GM23338 (cell line): ENCODE measurements at regions not wholly inside any gene's neighbourhood (a gene's known extent, or its start where the extent isn't known, plus 50 kb on each side); places are given as distances from the start of the nearest gene placed in this dataset.

Source experiments
- ATAC-seq: fragments of 200-7000 bp; cut with Tn5 transposase; 3 replicates; pipeline ENCODE4 v1.9.1; 2020
- DNase-seq: peaks from one replicate; pipeline ENCODE4 v3.0.0-alpha.2; 2015; ENCODE audit warnings: low spot score
- H2AFZ ChIP-seq: fragments of 200-600 bp; sonication (generic); 2 replicates; pipeline ENCODE4 v1.8.0; 2016; ENCODE audit warnings: antibody characterized with exemption, mild to moderate bottlenecking, moderate library complexity
- H3F3A ChIP-seq: fragments of 200-600 bp; sonication (generic); replicated peaks from 2 replicates; pipeline ENCODE4 v1.8.0; 2017; ENCODE audit warnings: antibody characterized with exemption, mixed run types, low read depth
- H3K27ac ChIP-seq: fragments of 200-600 bp; sonication (generic); 2 replicates; pipeline ENCODE4 v1.6.1; 2016; ENCODE audit warnings: low read depth
- H3K27me3 ChIP-seq: fragments of 200-600 bp; sonication (generic); 2 replicates; pipeline ENCODE4 v1.8.0; 2016; ENCODE audit warnings: mild to moderate bottlenecking, mixed run types, moderate library complexity; ENCODE audit not compliant: insufficient read depth
- H3K36me3 ChIP-seq: fragments of 200-600 bp; sonication (generic); 2 replicates; pipeline ENCODE4 v1.8.0; 2016; ENCODE audit warnings: mild to moderate bottlenecking; ENCODE audit not compliant: insufficient read depth
- H3K4me1 ChIP-seq: fragments of 200-600 bp; sonication (generic); 2 replicates; pipeline ENCODE4 v1.8.0; 2016; ENCODE audit warnings: mild to moderate bottlenecking, moderate library complexity; ENCODE audit not compliant: insufficient read depth
- H3K4me2 ChIP-seq: fragments of 200-600 bp; sonication (generic); 2 replicates; pipeline ENCODE4 v1.7.1; 2017; ENCODE audit warnings: mixed run types
- H3K4me3 ChIP-seq: fragments of 200-600 bp; sonication (generic); 2 replicates; pipeline ENCODE4 v1.6.1; 2016; ENCODE audit warnings: mixed run types
- H3K79me2 ChIP-seq: fragments of 200-600 bp; sonication (generic); replicated peaks from 2 replicates; pipeline ENCODE4 v1.8.0; 2017; ENCODE audit warnings: mild to moderate bottlenecking; ENCODE audit not compliant: insufficient read depth
- H3K9me2 ChIP-seq: fragments of 200-600 bp; sonication (generic); 2 replicates; pipeline ENCODE4 v1.8.0; 2017; ENCODE audit not compliant: insufficient read depth
- H4K20me1 ChIP-seq: fragments of 200-600 bp; sonication (generic); replicated peaks from 2 replicates; pipeline ENCODE4 v1.8.0; 2017; ENCODE audit warnings: mild to moderate bottlenecking; ENCODE audit not compliant: insufficient read depth
- H3K27ac Mint-ChIP-seq: 2 replicates; pipeline ENCODE4 v1.8.0; 2020; ENCODE audit warnings: inconsistent platforms, mild to moderate bottlenecking, moderate library complexity, mixed read lengths
- H3K27me3 Mint-ChIP-seq: 3 replicates; pipeline ENCODE4 v1.8.0; 2022; ENCODE audit warnings: low read depth, mild to moderate bottlenecking, moderate library complexity, mixed read lengths, inconsistent platforms; ENCODE audit not compliant: insufficient read depth, poor library complexity
- H3K36me3 Mint-ChIP-seq: 3 replicates; pipeline ENCODE4 v1.8.0; 2021; ENCODE audit warnings: low read depth, mild to moderate bottlenecking, inconsistent platforms, moderate library complexity, mixed read lengths
- H3K4me1 Mint-ChIP-seq: 3 replicates; pipeline ENCODE4 v1.8.0; 2020; ENCODE audit warnings: mild to moderate bottlenecking, inconsistent platforms, mixed read lengths
- H3K4me3 Mint-ChIP-seq: 3 replicates; pipeline ENCODE4 v1.8.0; 2021; ENCODE audit warnings: moderate library complexity, mild to moderate bottlenecking, inconsistent platforms, mixed read lengths
- H3K9me3 Mint-ChIP-seq: 3 replicates; pipeline ENCODE4 v1.8.0; 2020; ENCODE audit warnings: moderate library complexity, mild to moderate bottlenecking, inconsistent platforms, mixed read lengths
- CREB1 ChIP-seq: fragments of 250-450 bp; sonication (Bioruptor Pico); IDR thresholded peaks from 2 replicates; pipeline ENCODE4 v1.5.0; 2020; ENCODE audit warnings: low read depth, mild to moderate bottlenecking, moderate library complexity
- EZH2phosphoT487 ChIP-seq: fragments of 200-600 bp; sonication (generic); IDR thresholded peaks from one replicate; pipeline ENCODE4 v1.8.1; 2018; ENCODE audit warnings: antibody characterized with exemption; ENCODE audit not compliant: unreplicated experiment
- POLR2AphosphoS5 ChIP-seq: IDR thresholded peaks from 2 replicates; pipeline ENCODE4 v1.6.1; 2016; ENCODE audit warnings: antibody characterized with exemption, low read depth
- ZNF114 ChIP-seq: fragments of 250-450 bp; sonication (Bioruptor Pico); IDR thresholded peaks from 2 replicates; pipeline ENCODE4 v1.5.0; 2020; ENCODE audit warnings: mild to moderate bottlenecking, moderate library complexity
- ZNF331 ChIP-seq: fragments of 250-450 bp; sonication (Bioruptor Pico); IDR thresholded peaks from 2 replicates; pipeline ENCODE4 v1.5.0; 2020; ENCODE audit warnings: low read depth, mild to moderate bottlenecking, moderate library complexity
- TF ChIP-seq, protein P1 (sequence below), 2 experiments: fragments of 200-600 bp in 1 of 2; sonication (generic) in 1 of 2; conservative IDR thresholded peaks; 2 replicates each; pipeline versions ENCODE4 v1.5.1 to v1.6.1; 2016 to 2017; ENCODE audit warnings: antibody characterized with exemption in 2 of 2, low read depth in 2 of 2, mild to moderate bottlenecking in 2 of 2, moderate library complexity in 1 of 2
- TF ChIP-seq, protein P2 (sequence below): IDR thresholded peaks from one replicate; pipeline ENCODE4 v1.6.1; 2018; ENCODE audit warnings: antibody characterized with exemption; ENCODE audit not compliant: unreplicated experiment

DNA sequence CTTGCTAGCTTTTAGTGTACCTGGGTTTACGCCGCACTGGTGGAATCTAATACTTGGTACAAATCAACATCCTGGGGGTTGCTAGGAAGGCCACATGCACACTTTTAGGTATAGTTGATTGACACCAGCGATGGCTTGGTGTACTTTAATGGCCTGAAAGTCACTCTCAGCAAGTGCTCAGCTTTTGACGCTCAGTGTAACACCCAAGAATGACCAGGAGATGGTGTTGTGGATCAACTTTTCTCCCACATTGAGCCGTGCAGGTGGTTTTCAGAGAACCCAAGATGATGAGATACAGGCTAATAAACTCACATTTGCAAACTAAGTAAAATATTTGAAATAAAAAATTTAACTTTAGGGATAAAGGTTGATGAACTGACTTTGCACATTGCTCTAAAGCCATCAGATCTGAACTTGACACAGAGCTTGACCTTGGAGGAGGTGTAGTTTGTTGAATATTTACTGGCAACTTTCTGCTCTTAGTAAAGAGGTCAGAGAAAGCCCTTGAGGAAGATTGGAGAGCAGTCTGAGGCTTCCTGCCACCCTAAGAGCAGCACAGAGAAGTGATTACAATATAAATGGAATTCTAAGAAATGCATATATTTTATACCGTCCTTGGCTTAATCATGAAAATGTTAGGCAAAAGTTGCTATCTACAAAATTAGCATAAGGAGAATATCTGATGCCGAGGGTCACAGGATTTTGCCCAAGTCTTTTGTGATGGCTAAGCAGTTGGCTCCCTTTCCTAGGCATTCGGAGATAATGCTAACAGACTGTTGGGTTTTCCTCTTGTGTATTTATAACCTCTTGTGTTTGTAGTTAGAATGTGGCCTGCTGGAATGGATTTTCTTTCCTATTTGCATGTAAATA, 143.4 kb upstream of the RASGRP1 start:
- H3K36me3 Mint-ChIP-seq, result no peaks in the 10 kb centered on the region
- peaks cover 44% of the 10 kb centered on the region for H3K4me1 Mint-ChIP-seq
- no peaks in the 10 kb centered on the region for H3K79me2 ChIP-seq
- H3K36me3 ChIP-seq, result no peaks in the 10 kb centered on the region
- peaks cover 41% of the 10 kb centered on the region for H3K4me1 ChIP-seq
- peak overlapping the region; percentile 47 for H3K27ac Mint-ChIP-seq
- H3F3A ChIP-seq, result no peaks in the 10 kb centered on the region
- no peak overlapping the region for H2AFZ ChIP-seq
- H3K27me3 Mint-ChIP-seq, result peaks cover 2% of the 10 kb centered on the region
- peak overlapping the region; percentile 24 for H3K4me3 ChIP-seq
- H3K9me3 Mint-ChIP-seq, result no peaks in the 10 kb centered on the region; the same call in 2 of the 3 replicates
- TF ChIP-seq, protein P1, sequence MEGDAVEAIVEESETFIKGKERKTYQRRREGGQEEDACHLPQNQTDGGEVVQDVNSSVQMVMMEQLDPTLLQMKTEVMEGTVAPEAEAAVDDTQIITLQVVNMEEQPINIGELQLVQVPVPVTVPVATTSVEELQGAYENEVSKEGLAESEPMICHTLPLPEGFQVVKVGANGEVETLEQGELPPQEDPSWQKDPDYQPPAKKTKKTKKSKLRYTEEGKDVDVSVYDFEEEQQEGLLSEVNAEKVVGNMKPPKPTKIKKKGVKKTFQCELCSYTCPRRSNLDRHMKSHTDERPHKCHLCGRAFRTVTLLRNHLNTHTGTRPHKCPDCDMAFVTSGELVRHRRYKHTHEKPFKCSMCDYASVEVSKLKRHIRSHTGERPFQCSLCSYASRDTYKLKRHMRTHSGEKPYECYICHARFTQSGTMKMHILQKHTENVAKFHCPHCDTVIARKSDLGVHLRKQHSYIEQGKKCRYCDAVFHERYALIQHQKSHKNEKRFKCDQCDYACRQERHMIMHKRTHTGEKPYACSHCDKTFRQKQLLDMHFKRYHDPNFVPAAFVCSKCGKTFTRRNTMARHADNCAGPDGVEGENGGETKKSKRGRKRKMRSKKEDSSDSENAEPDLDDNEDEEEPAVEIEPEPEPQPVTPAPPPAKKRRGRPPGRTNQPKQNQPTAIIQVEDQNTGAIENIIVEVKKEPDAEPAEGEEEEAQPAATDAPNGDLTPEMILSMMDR (conservative IDR thresholded peaks at IDR 0.05; ENCODE audit: low read depth in 2 of 2), result peak; percentile 89 to 91
- TF ChIP-seq ZNF331 (CRISPR knock-in tag), result no peak
- DNase-seq (peak; percentile 83), ATAC-seq (peak; percentile 92)
- H3K4me2 ChIP-seq, result peak overlapping the region; percentile 53
- H4K20me1 ChIP-seq, result no peaks in the 10 kb centered on the region
- H3K4me3 Mint-ChIP-seq, result peak overlapping the region; percentile 47; the same call in 2 of the 3 replicates
- peak overlapping the region; percentile 75 for H3K27ac ChIP-seq
- no peaks in the 10 kb centered on the region for H3K9me2 ChIP-seq
- H3K27me3 ChIP-seq, result no peaks in the 10 kb centered on the region

DNA sequence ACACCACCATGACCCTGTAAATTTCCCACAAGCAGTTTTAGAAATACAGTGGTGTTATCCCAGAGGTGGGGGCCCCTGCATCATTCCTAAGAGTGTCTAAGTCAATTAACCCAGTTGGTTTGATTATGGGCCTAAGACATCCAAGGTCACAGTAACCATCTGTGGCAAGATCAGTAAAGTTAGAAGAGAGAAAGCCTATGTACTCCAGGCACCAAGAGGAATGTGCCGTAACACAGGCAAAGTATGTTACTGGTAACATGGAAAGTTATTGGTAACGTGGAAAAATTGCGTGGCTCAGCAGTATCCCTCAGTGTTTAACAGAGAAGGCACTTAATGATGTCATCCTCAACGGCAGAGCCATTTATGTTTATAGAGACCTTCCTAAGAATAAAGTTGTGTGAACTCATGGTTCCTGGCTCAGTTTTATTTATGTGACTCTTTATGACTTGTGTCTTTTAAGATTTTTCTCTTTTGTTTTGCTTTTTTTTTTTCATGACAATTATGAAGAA, 144.1 kb upstream of the RASGRP1 start:
- DNase-seq (no peak), ATAC-seq (no peak; the same call in 2 of the 3 replicates)
- peak overlapping the region; percentile 24; the same call in 1 of the 2 replicates for H3K4me3 ChIP-seq
- H3K79me2 ChIP-seq, result no peaks in the 10 kb centered on the region
- H3K4me3 Mint-ChIP-seq, result peak overlapping the region; percentile 11; the same call in 1 of the 3 replicates
- H4K20me1 ChIP-seq, result no peaks in the 10 kb centered on the region
- no peaks in the 10 kb centered on the region for H3K36me3 Mint-ChIP-seq
- peaks cover 44% of the 10 kb centered on the region for H3K4me1 Mint-ChIP-seq
- peak overlapping the region; percentile 75 for H3K27ac ChIP-seq
- no peaks in the 10 kb centered on the region for H3K27me3 ChIP-seq
- peaks cover 4% of the 10 kb centered on the region for H3K27me3 Mint-ChIP-seq
- H2AFZ ChIP-seq, result no peak overlapping the region
- TF ChIP-seq ZNF331 (CRISPR knock-in tag), result no peak
- no peak for TF ChIP-seq POLR2AphosphoS5
- TF ChIP-seq, protein P2, sequence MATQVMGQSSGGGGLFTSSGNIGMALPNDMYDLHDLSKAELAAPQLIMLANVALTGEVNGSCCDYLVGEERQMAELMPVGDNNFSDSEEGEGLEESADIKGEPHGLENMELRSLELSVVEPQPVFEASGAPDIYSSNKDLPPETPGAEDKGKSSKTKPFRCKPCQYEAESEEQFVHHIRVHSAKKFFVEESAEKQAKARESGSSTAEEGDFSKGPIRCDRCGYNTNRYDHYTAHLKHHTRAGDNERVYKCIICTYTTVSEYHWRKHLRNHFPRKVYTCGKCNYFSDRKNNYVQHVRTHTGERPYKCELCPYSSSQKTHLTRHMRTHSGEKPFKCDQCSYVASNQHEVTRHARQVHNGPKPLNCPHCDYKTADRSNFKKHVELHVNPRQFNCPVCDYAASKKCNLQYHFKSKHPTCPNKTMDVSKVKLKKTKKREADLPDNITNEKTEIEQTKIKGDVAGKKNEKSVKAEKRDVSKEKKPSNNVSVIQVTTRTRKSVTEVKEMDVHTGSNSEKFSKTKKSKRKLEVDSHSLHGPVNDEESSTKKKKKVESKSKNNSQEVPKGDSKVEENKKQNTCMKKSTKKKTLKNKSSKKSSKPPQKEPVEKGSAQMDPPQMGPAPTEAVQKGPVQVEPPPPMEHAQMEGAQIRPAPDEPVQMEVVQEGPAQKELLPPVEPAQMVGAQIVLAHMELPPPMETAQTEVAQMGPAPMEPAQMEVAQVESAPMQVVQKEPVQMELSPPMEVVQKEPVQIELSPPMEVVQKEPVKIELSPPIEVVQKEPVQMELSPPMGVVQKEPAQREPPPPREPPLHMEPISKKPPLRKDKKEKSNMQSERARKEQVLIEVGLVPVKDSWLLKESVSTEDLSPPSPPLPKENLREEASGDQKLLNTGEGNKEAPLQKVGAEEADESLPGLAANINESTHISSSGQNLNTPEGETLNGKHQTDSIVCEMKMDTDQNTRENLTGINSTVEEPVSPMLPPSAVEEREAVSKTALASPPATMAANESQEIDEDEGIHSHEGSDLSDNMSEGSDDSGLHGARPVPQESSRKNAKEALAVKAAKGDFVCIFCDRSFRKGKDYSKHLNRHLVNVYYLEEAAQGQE, result no peak
- TF ChIP-seq, protein P1 (conservative IDR thresholded peaks at IDR 0.05; ENCODE audit: low read depth in 2 of 2), result no peak
- TF ChIP-seq EZH2phosphoT487, result no peak
- TF ChIP-seq ZNF114 (CRISPR knock-in tag), result no peak
- no peak for TF ChIP-seq CREB1 (CRISPR knock-in tag)
- peak overlapping the region; percentile 47 for H3K27ac Mint-ChIP-seq
- no peaks in the 10 kb centered on the region; the same call in 2 of the 3 replicates for H3K9me3 Mint-ChIP-seq
- H3K9me2 ChIP-seq, result no peaks in the 10 kb centered on the region
- H3K36me3 ChIP-seq, result no peaks in the 10 kb centered on the region
- H3F3A ChIP-seq, result no peaks in the 10 kb centered on the region
- H3K4me2 ChIP-seq, result peak overlapping the region; percentile 53
- H3K4me1 ChIP-seq, result peaks cover 41% of the 10 kb centered on the region
